SK-N-MC (cell line): ENCODE measurements at regions not wholly inside any gene's neighbourhood (a gene's known extent, or its start where the extent isn't known, plus 50 kb on each side); places are given as distances from the start of the nearest gene placed in this dataset.

Experiments used
- EZH2 ChIP-seq: fragments of 200-600 bp; sonication (generic); IDR thresholded peaks from one replicate; pipeline ENCODE4 v1.6.1; 2017; ENCODE audit warnings: antibody characterized with exemption
- POLR2AphosphoS5 ChIP-seq: IDR thresholded peaks from 2 replicates; pipeline ENCODE4 v1.6.1; 2012; ENCODE audit warnings: mild to moderate bottlenecking, low read depth, low read length, borderline replicate concordance

GRCh38 chr2:118243031-118243430, 154.8 kb downstream of the INSIG2 start:
- TF ChIP-seq POLR2AphosphoS5: no peak
- no peak for TF ChIP-seq EZH2
